HepG2 (cell line): ENCODE measurements at regions not wholly inside any gene's neighbourhood (a gene's known extent, or its start where the extent isn't known, plus 50 kb on each side); places are given as distances from the start of the nearest gene placed in this dataset.

Source experiments
- ATAC-seq: fragments of 200-7000 bp; cut with Tn5 transposase; 3 replicates; pipeline ENCODE4 v1.9.1; 2020; ENCODE audit warnings: mild to moderate bottlenecking, moderate library complexity
- BruUV-seq: library from RNA; stranded (reverse); fragments of 400-500 nt; replicated peaks from 2 replicates; lab custom pipeline; 2021; lab: Mats Ljungman, UMichigan
- CTCF ChIA-PET: fragments of 300-600 bp; formaldehyde crosslinking; extraction: SDS; loops from one replicate; lab custom pipeline; 2021; ENCODE audit warnings: low total read pairs, inconsistent platforms, low intra/inter-chr PET ratio; lab: Yijun Ruan, JAX
- POLR2A ChIA-PET: fragments of 350-600 bp; sonication (Branson Sonifier 250); formaldehyde crosslinking; loops from one replicate; lab custom pipeline; 2020; ENCODE audit warnings: antibody characterized with exemption, inconsistent platforms; lab: Yijun Ruan, JAX
- DNase-seq: peaks from one replicate; pipeline ENCODE4 v3.0.0-alpha.2; 2015; ENCODE audit warnings: low spot score
- FAIRE-seq: peaks from 3 replicates; lab custom pipeline; 2011; peaks lifted over from hg19 to GRCh38; lab: Jason Lieb, UNC
- H2AFZ ChIP-seq: one replicate; pipeline ENCODE4 v1.6.1; 2011; ENCODE audit warnings: low read length, inconsistent platforms
- H3K27ac ChIP-seq: fragments of 300-600 bp; 3 replicates; pipeline ENCODE4 v1.8.0; 2011; ENCODE audit warnings: mixed run types, mild to moderate bottlenecking, mixed read lengths, low read length, inconsistent platforms; ENCODE audit not compliant: insufficient read depth; ENCODE audit errors: extremely low read length
- H3K27me3 ChIP-seq, 2 experiments: fragments of 200-600 bp in 1 of 2; 2 replicates in 1 of 2; 3 replicates in 1 of 2; pipeline versions ENCODE4 v1.6.0 to v1.8.0; 2011; ENCODE audit warnings: low read length in 2 of 2, mild to moderate bottlenecking in 2 of 2, moderate library complexity in 2 of 2, inconsistent platforms in 1 of 2; ENCODE audit not compliant: insufficient read depth in 2 of 2, control insufficient read depth in 1 of 2
- H3K36me3 ChIP-seq, 2 experiments: fragments of 200-600 bp in 1 of 2; replicated peaks in 1 of 2; 2 replicates in 1 of 2; 3 replicates in 1 of 2; pipeline versions ENCODE4 v1.5.1 to v1.8.0; 2011; ENCODE audit warnings: low read length in 2 of 2, inconsistent platforms in 1 of 2; ENCODE audit not compliant: insufficient read depth in 2 of 2, control insufficient read depth in 1 of 2
- H3K4me1 ChIP-seq: 2 replicates; pipeline ENCODE4 v1.5.1; 2012; ENCODE audit warnings: low read length, inconsistent platforms; ENCODE audit not compliant: insufficient read depth
- H3K4me2 ChIP-seq: 2 replicates; pipeline ENCODE4 v1.6.0; 2011; ENCODE audit warnings: low read depth, low read length, inconsistent platforms
- H3K4me3 ChIP-seq, 3 experiments: fragments of 200-600 bp in 1 of 3; sonication (generic), shearing (Covaris generic) in 1 of 3; replicated peaks in 1 of 3; 2 replicates each; pipeline ENCODE4 v1.5.1; 2011 to 2016; ENCODE audit warnings: low read length in 3 of 3, inconsistent platforms in 2 of 3, low read depth in 2 of 3, mild to moderate bottlenecking in 2 of 3, control low read depth in 1 of 3, mixed read lengths in 1 of 3; ENCODE audit not compliant: insufficient read depth in 1 of 3
- H3K79me2 ChIP-seq: one replicate; pipeline ENCODE4 v1.6.1; 2011; ENCODE audit warnings: low read length, inconsistent platforms; ENCODE audit not compliant: insufficient read depth
- H3K9ac ChIP-seq: 2 replicates; pipeline ENCODE4 v1.6.0; 2011; ENCODE audit warnings: mild to moderate bottlenecking, low read depth, low read length, inconsistent platforms; ENCODE audit not compliant: insufficient read depth
- H3K9me3 ChIP-seq: 2 replicates; pipeline ENCODE4 v1.5.1; 2012; ENCODE audit warnings: mild to moderate bottlenecking, low read length
- H4K20me1 ChIP-seq: 2 replicates; pipeline ENCODE4 v1.6.0; 2011; ENCODE audit warnings: inconsistent platforms, mild to moderate bottlenecking, low read length, moderate library complexity; ENCODE audit not compliant: insufficient read depth
- CEBPZ ChIP-seq: IDR thresholded peaks from 2 replicates; pipeline ENCODE4 v1.6.1; 2012; ENCODE audit warnings: low read length, improper control_type of control experiment
- NPAS2 ChIP-seq: sonication (generic); formaldehyde crosslinking; IDR thresholded peaks from 2 replicates; pipeline ENCODE4 v1.8.0; 2022; ENCODE audit warnings: mild to moderate bottlenecking, missing genetic modification reagents, borderline replicate concordance
- REST ChIP-seq, 2 experiments: IDR thresholded peaks; 2 replicates each; pipeline ENCODE4 v1.6.1; 2011 to 2012; ENCODE audit warnings: low read length in 2 of 2, borderline replicate concordance in 1 of 2, low read depth in 1 of 2, mild to moderate bottlenecking in 1 of 2, moderate library complexity in 1 of 2
- REXO4 ChIP-seq: sonication (generic); formaldehyde crosslinking; IDR thresholded peaks from 2 replicates; pipeline ENCODE4 v1.8.0; 2022; ENCODE audit warnings: missing genetic modification reagents, mild to moderate bottlenecking, borderline replicate concordance
- SP5 ChIP-seq: IDR thresholded peaks from 2 replicates; pipeline ENCODE4 v1.6.1; 2016; ENCODE audit warnings: low read depth, borderline replicate concordance
- SRSF1 ChIP-seq: fragments of 200-400 bp; formaldehyde crosslinking; optimal IDR thresholded peaks from 2 replicates; pipeline ENCODE3; 2017; ENCODE audit warnings: mild to moderate bottlenecking, low read depth, low read length, moderate library complexity
- TRIM22 ChIP-seq: fragments of 450-650 bp; IDR thresholded peaks from 2 replicates; pipeline ENCODE4 v1.6.1; 2017
- ZBTB4 ChIP-seq: sonication (generic); formaldehyde crosslinking; IDR thresholded peaks from 2 replicates; pipeline ENCODE4 v1.4.0; 2020; ENCODE audit warnings: missing genetic modification reagents, mild to moderate bottlenecking, borderline replicate concordance
- ZNF276 ChIP-seq: sonication (generic); formaldehyde crosslinking; IDR thresholded peaks from 2 replicates; pipeline ENCODE4 v1.4.0; 2020; ENCODE audit warnings: mild to moderate bottlenecking, low read depth, missing genetic modification reagents
- WGBS: methylation state at CpG from one replicate; pipeline ENCODE4 v1.1.6; 2017; ENCODE audit warnings: low lambda C conversion rate; 5-methylcytosine and 5-hydroxymethylcytosine counted together
- in situ Hi-C: cut with HindIII; loops from 2 replicates; pipeline ENCODE4 v1.10.0; 2017; ENCODE audit warnings: low pct_unique_long_range_greater_than_20kb; ENCODE audit not compliant: extremely low pct_ligation_motif_present
- intact Hi-C: fragments of 100-400 bp; cut with micrococcal nuclease; formaldehyde crosslinking; loops from one replicate; pipeline ENCODE4 v1.10.0; 2022; ENCODE audit not compliant: unreplicated experiment

DNA sequence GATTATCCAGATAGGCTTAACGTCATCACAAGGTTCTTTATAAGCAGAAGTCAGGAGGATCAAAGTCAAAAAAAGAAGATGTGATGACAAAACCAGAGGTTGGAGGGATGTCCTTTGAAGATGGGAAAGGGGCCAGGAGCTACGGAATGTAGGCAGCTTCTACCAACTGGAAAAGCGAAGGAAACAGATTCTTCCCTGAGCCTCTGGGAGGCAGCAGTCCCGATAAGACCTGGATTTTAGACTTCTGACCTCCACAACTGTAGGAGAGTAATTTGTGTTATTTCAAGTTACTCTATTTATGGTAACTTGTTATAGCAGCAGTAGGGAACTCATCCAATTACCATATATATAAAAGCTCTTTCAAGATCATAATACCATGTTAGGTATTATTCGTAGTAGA lies 98.8 kb upstream of the MYCBP2 start (continued):
- no peak for TF ChIP-seq SP5
- TF ChIP-seq REST (IDR thresholded peaks at IDR 0.05; ENCODE audit: borderline replicate concordance in 1 of 2, low read depth in 1 of 2, low read length in 2 of 2) = no peak
- no peak for TF ChIP-seq NPAS2 (CRISPR knock-in tag)
- no peak for TF ChIP-seq ZNF276

- DNase-seq = no peak
- ATAC-seq = no peak
- intact Hi-C loops (loop anchor here (5.0 kb wide), 1 partner anchor 246 kb away; no protein-coding TSS in a partner anchor), in situ Hi-C loops (no loop called here)
- H3K36me3 ChIP-seq = no peaks in the 10 kb centered on the region
- ChIA-PET POLR2A (no interaction called here), CTCF (no interaction called here)
- H3K79me2 ChIP-seq = no peaks in the 10 kb centered on the region
- no peak overlapping the region for H3K4me2 ChIP-seq
- no peak overlapping the region for H3K9ac ChIP-seq
- H3K4me3 ChIP-seq = no peak overlapping the region
- FAIRE-seq = no peak
- H3K27me3 ChIP-seq = no peaks in the 10 kb centered on the region
- no TSS peak for BruUV-seq
- H3K27ac ChIP-seq = no peak overlapping the region
- H3K9me3 ChIP-seq = no peaks in the 10 kb centered on the region
- H3K4me1 ChIP-seq = no peaks in the 10 kb centered on the region
- WGBS = 1% methylated on average over 4 of the region's 4 CpGs
- no peaks in the 10 kb centered on the region for H4K20me1 ChIP-seq
- no peak overlapping the region for H2AFZ ChIP-seq
- TF ChIP-seq TRIM22 (no peak), CEBPZ (no peak), SRSF1 (no peak), ZBTB4 (CRISPR knock-in tag) (no peak), REXO4 (no peak)
Measured at GRCh38 chr13:77423296-77423695, 96.4 kb upstream of the MYCBP2 start.
